SIG-M5 treated with dmso at 0.1 percent for 504 hours (cell line): ENCODE measurements at regions not wholly inside any gene's neighbourhood (a gene's known extent, or its start where the extent isn't known, plus 50 kb on each side); places are given as distances from the start of the nearest gene placed in this dataset.
"Not testable (repeated sequence)": the region's sequence is repeated elsewhere in the genome, so short reads cannot be mapped to it uniquely, and the experiment has no call there.

Experiments used
- DNase-seq: peaks from one replicate; lab custom pipeline; 2025; ENCODE audit not compliant: unreplicated experiment; lab: John Stamatoyannopoulos, UW

DNA sequence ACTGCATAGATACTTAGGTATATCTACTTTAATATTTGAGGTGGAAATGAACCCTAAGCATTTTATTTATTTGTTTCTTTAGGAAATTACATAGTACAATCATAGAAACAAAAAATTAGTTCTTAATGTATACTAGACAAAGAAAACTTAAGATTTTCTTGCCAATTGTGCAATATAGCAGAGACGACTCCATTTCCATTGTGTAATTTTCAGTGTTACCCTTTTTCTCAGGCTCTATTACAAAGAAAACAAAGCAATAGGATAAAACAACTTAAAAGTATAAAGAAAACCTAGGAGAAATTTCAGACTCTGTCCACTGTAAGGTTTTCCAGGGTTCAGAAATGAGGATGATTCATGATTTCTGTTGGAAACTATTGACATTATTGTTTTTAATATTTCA lies 89.0 kb upstream of the SERTAD2 start:
- DNase-seq = no peak

- no peak for DNase-seq
Measured at GRCh38 chr2:64743739-64744330, 90.1 kb upstream of the SERTAD2 start.

DNA sequence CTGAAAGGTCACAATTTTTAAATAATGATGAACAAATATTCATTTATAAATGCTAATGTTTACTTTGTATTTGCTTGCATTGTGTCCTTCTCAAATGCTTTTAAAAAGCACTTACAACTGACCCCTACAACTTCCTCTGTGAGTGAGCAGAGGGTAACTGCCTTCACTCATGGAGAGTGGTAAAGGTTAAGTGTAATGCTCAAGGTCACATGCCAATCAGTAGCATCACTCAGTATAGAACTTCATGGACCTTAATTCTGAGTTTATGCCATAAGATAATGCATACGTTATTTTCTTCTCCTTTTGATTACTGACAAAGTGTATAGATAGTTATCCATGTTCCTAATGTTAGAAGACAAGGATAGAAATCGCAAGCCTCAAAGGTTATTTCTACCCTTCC lies 91.8 kb upstream of the SERTAD2 start:
- no peak for DNase-seq

- DNase-seq = not testable (repeated sequence)
Measured at GRCh38 chr2:64747690-64748091, 94.0 kb upstream of the SERTAD2 start.

DNA sequence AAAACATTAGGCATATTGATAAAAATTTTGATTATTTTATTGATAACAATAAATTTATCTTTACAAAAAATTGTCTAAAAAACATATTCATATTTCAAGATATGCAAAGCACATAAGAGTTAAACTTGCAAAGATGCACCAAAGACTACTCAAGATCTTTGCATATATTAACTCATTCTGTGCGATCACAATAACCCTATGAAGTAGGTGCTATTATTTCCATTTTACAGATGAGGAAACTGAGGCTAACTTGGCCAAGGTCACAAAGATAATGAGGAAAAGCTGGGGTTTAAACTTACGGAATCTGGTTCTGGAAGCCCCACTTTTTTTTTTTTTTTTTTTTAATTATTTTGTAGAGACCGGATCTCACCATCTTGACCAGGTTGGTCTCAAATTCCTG lies 94.4 kb upstream of the SERTAD2 start:
- no peak for DNase-seq

DNA sequence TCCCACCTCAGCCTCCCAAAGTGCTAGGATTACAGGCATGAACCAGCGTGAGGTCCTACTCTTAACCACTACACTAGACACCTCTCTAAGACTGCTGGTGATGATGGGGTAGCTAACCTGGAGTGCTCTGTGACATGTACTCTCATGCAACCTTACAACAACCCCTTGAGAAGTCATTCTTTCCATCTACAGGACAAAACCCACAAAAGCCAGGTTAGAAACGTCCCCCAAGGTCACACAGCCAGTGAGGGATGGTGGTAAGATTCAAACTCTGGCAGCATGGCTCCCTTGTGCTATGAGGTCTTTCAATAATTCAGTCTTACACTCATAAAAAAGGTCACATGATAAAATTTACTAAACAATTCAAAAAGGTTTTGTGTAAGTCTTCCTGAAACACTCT lies 94.8 kb upstream of the SERTAD2 start:
- DNase-seq = no peak

- no peak for DNase-seq
Measured at GRCh38 chr2:64749446-64749845, 95.7 kb upstream of the SERTAD2 start.

- peak; percentile 29 for DNase-seq
Measured at GRCh38 chr2:64750001-64750816, 96.5 kb upstream of the SERTAD2 start.

- peak; percentile 99 for DNase-seq
Measured at GRCh38 chr2:64750817-64751285, 97.1 kb upstream of the SERTAD2 start.

DNA sequence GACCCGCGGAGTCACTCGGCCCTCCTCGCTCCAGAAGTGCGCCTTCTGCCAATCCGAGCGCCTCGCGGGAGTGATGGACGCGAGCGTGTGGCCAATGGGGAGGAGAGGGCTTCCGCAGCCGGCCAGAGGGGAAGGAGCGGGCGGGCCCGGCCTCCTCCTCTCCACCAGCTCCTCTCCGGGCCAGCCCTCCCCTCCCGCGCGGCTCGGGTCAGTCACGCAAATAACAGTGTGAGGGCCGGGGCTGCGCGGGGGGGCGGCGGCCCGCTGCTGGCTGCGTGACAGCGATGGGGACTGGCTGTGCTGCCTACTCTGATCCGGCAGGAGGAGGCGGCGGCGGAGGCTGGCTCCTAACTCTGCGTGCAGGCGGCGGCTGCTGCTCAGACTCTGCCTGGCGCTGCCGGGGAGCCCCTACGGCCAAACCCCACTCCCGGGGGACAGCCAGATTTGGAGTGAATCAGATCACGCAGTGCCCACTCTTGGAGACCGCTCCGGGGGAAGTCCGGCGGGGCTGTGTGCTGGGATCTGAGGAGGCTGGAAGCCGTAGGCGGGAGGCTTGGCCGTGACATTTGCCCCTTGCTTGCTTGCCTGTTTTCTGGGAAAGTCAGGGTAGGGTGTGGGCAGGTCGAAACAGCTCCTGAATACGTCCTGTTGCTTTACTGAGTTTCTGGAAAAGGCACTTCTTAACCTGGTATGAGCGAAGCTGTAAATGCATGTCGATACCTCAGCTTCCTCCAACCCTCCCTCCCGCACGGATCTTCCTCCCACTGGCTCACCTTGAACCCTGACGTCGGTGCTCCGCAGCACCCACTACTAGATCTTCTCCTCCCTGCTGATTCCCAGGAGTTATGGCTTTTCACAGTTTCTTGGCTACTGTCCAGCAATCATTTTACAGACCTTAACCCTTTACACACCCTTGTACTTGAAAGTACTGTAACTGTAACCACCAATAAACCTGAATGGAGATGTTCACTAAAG lies 97.9 kb upstream of the SERTAD2 start:
- no peak for DNase-seq

DNA sequence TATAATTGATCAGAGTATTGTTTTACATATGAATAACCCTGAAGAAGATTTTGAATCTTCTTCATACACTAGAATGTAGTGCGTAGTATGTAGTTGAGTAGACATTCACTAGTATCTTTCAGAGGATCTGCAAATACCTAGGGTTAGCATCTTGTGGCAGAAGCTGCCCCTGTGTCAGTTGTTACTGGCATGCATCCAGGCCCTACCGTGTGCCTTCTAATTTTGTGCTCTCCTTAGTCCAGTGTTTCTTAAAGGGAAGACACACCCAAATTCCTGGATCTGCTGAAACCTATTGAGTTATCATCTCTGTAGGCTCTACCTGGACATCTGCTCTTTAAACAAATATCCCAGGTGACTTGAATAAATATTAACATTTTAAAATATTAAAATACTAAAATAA lies 99.7 kb upstream of the SERTAD2 start:
- DNase-seq = no peak

GRCh38 chr2:64754570-64754969 lies 100.9 kb upstream of the SERTAD2 start:
- DNase-seq = no peak

- no peak for DNase-seq
Measured at GRCh38 chr2:64757126-64757525, 103.4 kb upstream of the SERTAD2 start.

DNA sequence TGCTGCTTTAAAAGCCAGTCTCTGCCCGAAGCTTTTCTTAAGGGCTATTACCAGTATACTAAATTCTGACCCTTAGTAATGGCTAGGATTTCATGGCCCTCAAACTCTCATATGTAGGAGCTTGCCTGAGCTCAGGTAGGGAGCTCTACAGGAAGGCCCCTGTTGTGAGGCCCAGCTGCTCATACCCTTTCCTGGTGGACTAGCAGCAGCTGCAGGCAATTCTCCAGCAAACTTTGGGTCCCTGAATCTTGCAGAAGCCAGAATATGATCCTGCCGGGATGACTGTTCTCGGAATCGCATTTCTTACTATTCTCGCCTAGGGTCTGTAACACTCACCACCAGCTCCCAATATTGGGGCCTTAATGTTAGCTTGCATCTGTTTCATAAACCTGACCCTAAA lies 106.4 kb upstream of the SERTAD2 start:
- DNase-seq = no peak

GRCh38 chr2:64762301-64762997 lies 108.7 kb upstream of the SERTAD2 start:
- DNase-seq = no peak

DNA sequence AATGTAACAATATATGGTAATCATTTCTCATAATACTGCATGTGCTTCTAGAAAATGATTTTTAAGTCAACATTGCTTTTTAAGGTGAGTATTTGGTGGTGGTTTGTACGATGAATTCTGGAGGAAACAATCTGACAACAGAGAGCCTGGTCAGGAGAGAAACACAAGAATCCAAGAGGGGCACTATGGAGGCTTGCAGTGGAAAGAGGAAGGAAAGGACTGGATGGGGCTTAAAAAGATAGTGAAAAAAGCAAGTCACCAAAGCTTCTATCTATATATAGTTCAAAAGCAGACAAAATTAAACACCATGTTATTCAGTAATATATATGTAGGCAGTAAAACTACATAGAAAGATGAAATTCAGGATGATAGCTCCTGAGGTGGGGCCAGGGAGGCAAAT lies 109.4 kb upstream of the SERTAD2 start:
- DNase-seq = peak; percentile 41

DNA sequence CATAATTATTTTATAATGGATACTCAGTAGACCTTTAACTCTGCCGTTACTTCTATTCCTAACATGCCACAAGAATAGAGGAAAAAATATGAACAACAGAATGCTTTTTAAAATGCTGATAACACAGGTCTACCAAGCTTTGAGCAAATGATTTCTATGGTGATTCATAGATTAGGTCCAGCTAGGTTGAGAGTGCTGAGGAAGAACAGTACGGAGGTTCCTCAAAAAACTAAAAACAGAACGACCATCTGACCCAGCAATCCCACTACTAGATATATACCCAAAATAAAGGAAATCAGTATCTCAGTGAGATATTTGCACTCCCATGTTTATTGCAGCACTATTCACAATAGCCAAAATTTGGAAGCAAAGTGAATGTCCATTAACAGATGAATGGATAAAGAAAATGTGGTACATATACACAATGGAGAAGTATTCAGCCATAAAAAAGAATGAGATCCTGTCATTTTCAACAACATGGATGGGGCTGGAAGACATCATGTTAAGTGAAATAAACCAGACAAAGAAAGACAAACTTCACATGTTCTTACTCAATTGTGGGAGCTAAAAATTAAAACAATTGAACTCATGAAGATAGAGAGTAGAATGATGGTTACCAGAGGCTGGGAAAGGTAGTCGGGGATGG lies 111.6 kb upstream of the SERTAD2 start:
- no peak for DNase-seq

- DNase-seq = peak; percentile 45
Measured at GRCh38 chr2:64766841-64767669, 113.3 kb upstream of the SERTAD2 start.

GRCh38 chr2:64767670-64768468 lies 114.2 kb upstream of the SERTAD2 start:
- DNase-seq = peak; percentile 85
